Adrenal gland (tissue), 9 donors: ENCODE measurements at regions not wholly inside any gene's neighbourhood (a gene's known extent, or its start where the extent isn't known, plus 50 kb on each side); places are given as distances from the start of the nearest gene placed in this dataset.

ENCODE experiments used
- DNase-seq, 7 donors: peaks; one replicate each; pipeline ENCODE4 v3.0.0-alpha.2; 2019 to 2020
- H3K27ac ChIP-seq, 5 donors: fragments of 200-600 bp; sonication (generic) in 4 of 5; 1 replicate in 3 of 5; 2 replicates in 2 of 5; pipeline versions ENCODE4 v1.5.1 to v1.8.0; 2016 to 2020; ENCODE audit warnings: mild to moderate bottlenecking in 1 of 5
- H3K27me3 ChIP-seq: fragments of 200-600 bp; 2 replicates; pipeline ENCODE4 v1.8.0; 2021
- H3K36me3 ChIP-seq, 2 donors: fragments of 200-600 bp; replicated peaks in 1 of 2; 1 replicate in 1 of 2; 2 replicates in 1 of 2; pipeline versions ENCODE4 v1.5.1 to v1.8.0; 2018 to 2022
- H3K4me1 ChIP-seq, 2 donors: fragments of 200-600 bp; replicated peaks in 1 of 2; 1 replicate in 1 of 2; 2 replicates in 1 of 2; pipeline versions ENCODE4 v1.5.1 to v1.8.0; 2018 to 2021
- H3K4me3 ChIP-seq, 4 donors: fragments of 200-600 bp; sonication (generic) in 3 of 4; one replicate each; pipeline ENCODE4 v1.5.1; 2016 to 2018
- H3K9me3 ChIP-seq, 3 donors: fragments of 200-600 bp; sonication (generic) in 1 of 3; replicated peaks in 1 of 3; 1 replicate in 2 of 3; 2 replicates in 1 of 3; pipeline versions ENCODE4 v1.5.1 to v1.8.0; 2016 to 2021
- POLR2A ChIP-seq, 2 donors: fragments of 450-650 bp; IDR thresholded peaks; one replicate each; pipeline ENCODE4 v1.6.1; 2017; ENCODE audit warnings: antibody characterized with exemption in 2 of 2, mild to moderate bottlenecking in 2 of 2, moderate library complexity in 1 of 2
- WGBS, 4 donors: extraction: QIAGEN DNeasy Blood & Tissue Kit in 2 of 4; methylation state at CpG; one replicate each; pipeline versions ENCODE4 v1.1.5 to v1.1.7; 2013 to 2017; 5-methylcytosine and 5-hydroxymethylcytosine counted together
- intact Hi-C, 2 donors: fragments of 100-400 bp; cut with DNase I; formaldehyde crosslinking; loops; one replicate each; pipeline versions ENCODE4 v1.14.1 to v1.15.0; 2022 to 2023
- TF ChIP-seq, protein P1 (sequence below), 6 experiments: fragments of 450-650 bp in 4 of 6; fragments of 200-600 bp in 2 of 6; sonication (generic) in 1 of 6; IDR thresholded peaks; 1 replicate in 5 of 6; 2 replicates in 1 of 6; pipeline versions ENCODE4 v1.5.1 to v1.8.0; 2016 to 2021; ENCODE audit warnings: antibody characterized with exemption in 6 of 6, mild to moderate bottlenecking in 2 of 6, moderate library complexity in 1 of 6
- donor health status: healthy with polysubstance abuse.
- donor health status: Bipolar disorder and iron deficiency.
- donor health status: DM: yes; HTN: yes; CAD: no.
- donor health status: DM: no; HTN: no; CAD: no.
- donor health status: DM: no; HTN: no; CAD: no.

DNA sequence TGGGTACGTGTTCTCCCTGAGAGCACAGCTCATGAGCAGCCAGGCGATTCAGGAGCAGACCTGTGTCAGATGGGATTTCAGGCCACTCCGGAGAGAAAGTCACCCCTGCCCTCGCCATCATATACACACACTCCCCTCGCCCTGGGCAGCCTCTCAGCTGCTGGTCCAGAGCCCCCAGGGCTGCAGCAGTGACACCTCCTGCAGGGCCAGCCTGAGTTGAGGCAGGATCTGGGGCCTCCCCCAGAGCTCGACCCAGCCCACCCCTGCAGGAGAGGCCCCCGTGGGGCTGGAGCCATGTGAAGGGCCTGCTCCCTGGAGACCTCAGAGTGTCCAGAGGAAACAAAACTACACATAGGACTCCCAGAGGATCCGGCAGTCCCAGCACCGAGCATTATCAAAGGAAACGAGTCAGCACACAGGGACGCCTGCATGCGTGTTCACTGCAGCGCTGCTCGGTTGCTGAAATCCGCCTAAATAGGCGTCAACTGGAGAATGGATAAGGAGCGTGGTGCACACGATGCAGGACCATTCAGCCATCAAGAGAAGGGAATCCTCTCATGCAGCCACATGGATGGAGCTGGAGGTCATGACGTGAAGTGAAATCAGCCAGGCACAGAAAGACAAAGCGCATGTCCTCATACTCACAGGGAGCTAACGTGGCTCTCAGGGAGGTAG, 104.0 kb downstream of the TNFAIP2 start:
- H3K9me3 ChIP-seq = no peaks in the 10 kb centered on the region
- no peaks in the 10 kb centered on the region for H3K27me3 ChIP-seq
- no peak for DNase-seq
- no peak overlapping the region for H3K27ac ChIP-seq
- TF ChIP-seq POLR2A (IDR thresholded peaks at IDR 0.05) = no peak
- TF ChIP-seq, protein P1, sequence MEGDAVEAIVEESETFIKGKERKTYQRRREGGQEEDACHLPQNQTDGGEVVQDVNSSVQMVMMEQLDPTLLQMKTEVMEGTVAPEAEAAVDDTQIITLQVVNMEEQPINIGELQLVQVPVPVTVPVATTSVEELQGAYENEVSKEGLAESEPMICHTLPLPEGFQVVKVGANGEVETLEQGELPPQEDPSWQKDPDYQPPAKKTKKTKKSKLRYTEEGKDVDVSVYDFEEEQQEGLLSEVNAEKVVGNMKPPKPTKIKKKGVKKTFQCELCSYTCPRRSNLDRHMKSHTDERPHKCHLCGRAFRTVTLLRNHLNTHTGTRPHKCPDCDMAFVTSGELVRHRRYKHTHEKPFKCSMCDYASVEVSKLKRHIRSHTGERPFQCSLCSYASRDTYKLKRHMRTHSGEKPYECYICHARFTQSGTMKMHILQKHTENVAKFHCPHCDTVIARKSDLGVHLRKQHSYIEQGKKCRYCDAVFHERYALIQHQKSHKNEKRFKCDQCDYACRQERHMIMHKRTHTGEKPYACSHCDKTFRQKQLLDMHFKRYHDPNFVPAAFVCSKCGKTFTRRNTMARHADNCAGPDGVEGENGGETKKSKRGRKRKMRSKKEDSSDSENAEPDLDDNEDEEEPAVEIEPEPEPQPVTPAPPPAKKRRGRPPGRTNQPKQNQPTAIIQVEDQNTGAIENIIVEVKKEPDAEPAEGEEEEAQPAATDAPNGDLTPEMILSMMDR (IDR thresholded peaks at IDR 0.05) = no peak
- H3K4me3 ChIP-seq = no peak overlapping the region
- no peaks in the 10 kb centered on the region for H3K36me3 ChIP-seq
- 74 to 84% (median 83%) methylated on average over 14 to 21 of the region's 21 CpGs for whole genome bisulfite sequencing, 4 donors
- intact Hi-C loops = no loop called here
- H3K4me1 ChIP-seq = no peaks in the 10 kb centered on the region

DNA sequence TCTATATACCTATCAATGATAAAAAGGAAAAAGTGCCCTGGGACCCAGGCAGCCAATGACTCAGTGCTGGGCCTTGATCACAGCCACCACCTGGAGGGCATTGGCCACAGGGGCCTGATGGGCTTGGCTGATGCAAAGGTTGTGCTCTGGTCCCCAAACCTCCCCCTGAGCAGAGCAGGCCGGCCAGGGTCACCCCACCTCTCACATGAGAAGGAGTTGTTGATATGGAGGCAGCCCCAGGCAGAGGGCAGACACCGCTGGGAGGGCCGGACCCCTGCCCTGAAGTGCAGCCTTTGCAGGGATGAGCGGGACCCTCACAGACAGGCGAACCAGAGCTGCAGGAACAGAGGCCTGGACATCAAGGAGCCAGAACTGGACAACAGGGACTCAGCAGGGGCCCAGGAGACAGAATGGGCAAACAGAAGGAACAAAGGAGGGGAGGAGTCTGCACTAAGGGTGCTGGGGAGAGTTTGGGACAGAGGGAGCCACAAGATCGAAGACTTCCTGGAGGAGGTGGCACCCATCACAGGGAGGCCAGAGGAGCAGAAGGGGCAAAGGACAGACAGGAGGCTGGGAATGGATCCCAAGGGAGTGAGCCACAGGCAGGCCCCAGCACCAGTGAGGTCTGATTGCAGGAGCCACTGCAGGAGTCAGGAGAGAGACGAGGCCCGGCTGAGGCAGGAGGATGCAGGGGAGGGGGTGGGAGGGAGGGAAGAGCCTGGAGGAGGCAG, 105.0 kb downstream of the TNFAIP2 start:
- H3K9me3 ChIP-seq = no peaks in the 10 kb centered on the region
- no peak overlapping the region for H3K4me3 ChIP-seq
- WGBS, 4 donors = 88 to 92% (median 91%) methylated on average over 6 to 8 of the region's 8 CpGs
- no peaks in the 10 kb centered on the region for H3K27me3 ChIP-seq
- intact Hi-C loops = no loop called here
- DNase-seq = no peak
- no peak overlapping the region for H3K27ac ChIP-seq
- no peaks in the 10 kb centered on the region for H3K36me3 ChIP-seq
- TF ChIP-seq POLR2A (IDR thresholded peaks at IDR 0.05) = no peak
- TF ChIP-seq, protein P1 (IDR thresholded peaks at IDR 0.05) = no peak
- no peaks in the 10 kb centered on the region for H3K4me1 ChIP-seq

DNA sequence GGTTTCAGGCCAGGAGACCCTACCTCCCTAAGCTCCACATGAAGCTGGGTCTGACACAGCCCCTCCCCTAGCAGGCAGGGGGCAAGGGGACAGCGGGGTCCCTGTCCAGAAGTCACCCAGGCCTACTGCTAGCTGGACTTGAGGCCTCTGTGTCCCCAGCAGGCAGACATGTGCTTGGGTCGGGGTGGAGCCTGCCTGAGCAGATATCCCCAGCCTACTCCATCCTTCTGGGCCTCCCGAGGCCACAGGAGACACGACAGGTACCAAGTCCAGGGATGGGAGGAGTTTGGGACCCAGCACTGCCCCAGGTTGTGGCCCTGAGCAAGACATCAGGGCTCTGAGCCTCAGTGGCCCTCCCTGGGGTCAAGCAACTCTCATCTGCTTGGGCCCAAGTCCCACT, 105.2 kb upstream of the EIF5 start:
- 88% methylated on average over 4 of the region's 4 CpGs; no CpG with 5 or more reads in 2 of the 4 donors for WGBS, 4 donors
- TF ChIP-seq POLR2A (IDR thresholded peaks at IDR 0.05) = no peak
- TF ChIP-seq, protein P1 (IDR thresholded peaks at IDR 0.05) = no peak
- no peaks in the 10 kb centered on the region for H3K36me3 ChIP-seq
- no peaks in the 10 kb centered on the region for H3K9me3 ChIP-seq
- intact Hi-C loops = no loop called here
- H3K4me3 ChIP-seq = no peak overlapping the region
- no peaks in the 10 kb centered on the region for H3K27me3 ChIP-seq
- no peaks in the 10 kb centered on the region for H3K4me1 ChIP-seq
- H3K27ac ChIP-seq = no peak overlapping the region
- DNase-seq = no peak

DNA sequence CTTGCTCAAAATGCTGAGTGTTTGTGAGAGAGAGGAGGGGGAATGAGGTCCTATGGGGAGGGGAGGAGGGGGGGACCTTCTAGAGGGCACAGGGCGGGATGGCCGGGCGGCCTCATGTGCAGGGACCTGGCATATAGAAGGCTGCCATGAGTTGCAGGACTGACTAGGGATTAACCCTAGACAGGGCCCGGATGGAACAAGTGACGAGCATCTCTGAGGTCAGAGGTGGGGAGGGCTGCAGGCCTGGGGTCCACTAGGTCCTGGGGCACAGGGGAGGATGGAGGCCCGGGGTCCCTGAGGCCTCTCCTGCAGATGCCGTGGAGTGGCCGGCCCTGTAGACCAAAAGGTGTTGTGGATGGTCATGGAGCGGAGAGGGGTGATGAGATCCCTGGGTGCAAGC, 104.0 kb upstream of the EIF5 start:
- Histone ChIP-seq H3K9me3 (no peaks in the 10 kb centered on the region), H3K4me3 (no peak overlapping the region), H3K27me3 (no peaks in the 10 kb centered on the region), H3K4me1 (no peaks in the 10 kb centered on the region), H3K27ac (no peak overlapping the region), H3K36me3 (no peaks in the 10 kb centered on the region)
- WGBS, 4 donors = 90 to 92% (median 90%) methylated on average over 6 to 9 of the region's 9 CpGs
- intact Hi-C loops = no loop called here
- no peak for TF ChIP-seq POLR2A (IDR thresholded peaks at IDR 0.05)
- TF ChIP-seq, protein P1 (IDR thresholded peaks at IDR 0.05) = no peak
- no peak for DNase-seq
